WTC11 (cell line): ENCODE measurements at regions not wholly inside any gene's neighbourhood (a gene's known extent, or its start where the extent isn't known, plus 50 kb on each side); places are given as distances from the start of the nearest gene placed in this dataset.

Experiments used
- ATAC-seq: fragments of 200-7000 bp; cut with Tn5 transposase; 2 replicates; pipeline ENCODE4 v1.10.0; 2021; ENCODE audit warnings: mild to moderate bottlenecking, moderate library complexity
- CTCF ChIA-PET: fragments of 300-600 bp; sonication (Branson Sonifier 250); formaldehyde crosslinking; loops from one replicate; lab custom pipeline; 2021; ENCODE audit warnings: antibody characterized with exemption; lab: Charles Lee
- POLR2A ChIA-PET: fragments of 350-600 bp; sonication (Branson Sonifier 250); formaldehyde crosslinking; loops from one replicate; lab custom pipeline; 2021; ENCODE audit warnings: antibody characterized with exemption; lab: Charles Lee
- DNase-seq: peaks from one replicate; pipeline ENCODE4 v3.0.0; 2021; ENCODE audit warnings: low spot score
- H3K27ac Mint-ChIP-seq: 2 replicates; pipeline ENCODE4 v1.8.0; 2021; ENCODE audit warnings: mixed read lengths
- H3K27me3 Mint-ChIP-seq: 2 replicates; pipeline ENCODE4 v1.8.0; 2021; ENCODE audit warnings: low read depth, mild to moderate bottlenecking, moderate library complexity, mixed read lengths
- H3K36me3 Mint-ChIP-seq: 2 replicates; pipeline ENCODE4 v1.8.0; 2021; ENCODE audit warnings: mixed read lengths
- H3K4me1 Mint-ChIP-seq: 2 replicates; pipeline ENCODE4 v1.8.0; 2022; ENCODE audit warnings: mixed read lengths
- H3K4me3 Mint-ChIP-seq: 2 replicates; pipeline ENCODE4 v1.8.0; 2021; ENCODE audit warnings: mild to moderate bottlenecking, moderate library complexity, mixed read lengths
- H3K9me3 Mint-ChIP-seq: 2 replicates; pipeline ENCODE4 v1.8.0; 2021; ENCODE audit warnings: mixed read lengths
- ARID4B ChIP-seq: sonication (generic); formaldehyde crosslinking; IDR thresholded peaks from 2 replicates; pipeline ENCODE4 v1.8.0; 2023; ENCODE audit warnings: missing genetic modification reagents, mild to moderate bottlenecking, borderline replicate concordance
- CBFB ChIP-seq: sonication (generic); formaldehyde crosslinking; IDR thresholded peaks from 2 replicates; pipeline ENCODE4 v1.8.1; 2022; ENCODE audit warnings: mild to moderate bottlenecking, low read depth, missing genetic modification reagents
- CTCF ChIP-seq: fragments of 200-600 bp; IDR thresholded peaks from 2 replicates; pipeline ENCODE4 v1.8.0; 2022; ENCODE audit warnings: antibody characterized with exemption
- FOXJ3 ChIP-seq: sonication (generic); formaldehyde crosslinking; IDR thresholded peaks from 2 replicates; pipeline ENCODE4 v1.9.0; 2021; ENCODE audit warnings: missing genetic modification reagents, mild to moderate bottlenecking, borderline replicate concordance
- GABPB1 ChIP-seq: sonication (generic); formaldehyde crosslinking; IDR thresholded peaks from 2 replicates; pipeline ENCODE4 v1.8.1; 2023; ENCODE audit warnings: mild to moderate bottlenecking, missing genetic modification reagents
- GRHL2 ChIP-seq: fragments of 250-450 bp; sonication (Bioruptor Pico); IDR thresholded peaks from 2 replicates; pipeline ENCODE4 v1.8.0; 2022; ENCODE audit warnings: mild to moderate bottlenecking, moderate library complexity; ENCODE audit not compliant: insufficient replicate concordance, severe bottlenecking
- GTF2I ChIP-seq: fragments of 250-450 bp; sonication (Bioruptor Pico); conservative IDR thresholded peaks from 2 replicates; pipeline ENCODE4 v1.4.0; 2021; ENCODE audit warnings: mild to moderate bottlenecking
- IRF1 ChIP-seq: sonication (generic); formaldehyde crosslinking; IDR thresholded peaks from 2 replicates; pipeline ENCODE4 v1.8.0; 2023; ENCODE audit warnings: missing genetic modification reagents
- JUN ChIP-seq: sonication (generic); formaldehyde crosslinking; IDR thresholded peaks from 2 replicates; pipeline ENCODE4 v1.8.0; 2023; ENCODE audit warnings: mild to moderate bottlenecking, missing genetic modification reagents
- RELA ChIP-seq: sonication (generic); formaldehyde crosslinking; IDR thresholded peaks from 2 replicates; pipeline ENCODE4 v1.8.1; 2022; ENCODE audit warnings: missing genetic modification reagents, mild to moderate bottlenecking, borderline replicate concordance
- SMAD3 ChIP-seq: sonication (generic); formaldehyde crosslinking; IDR thresholded peaks from 2 replicates; pipeline ENCODE4 v1.8.0; 2022; ENCODE audit warnings: missing genetic modification reagents, mild to moderate bottlenecking, borderline replicate concordance
- SOX15 ChIP-seq: fragments of 250-450 bp; sonication (Bioruptor Pico); IDR thresholded peaks from 2 replicates; pipeline ENCODE4 v1.9.0; 2021; ENCODE audit warnings: mild to moderate bottlenecking
- SP1 ChIP-seq: sonication (generic); formaldehyde crosslinking; conservative IDR thresholded peaks from 2 replicates; pipeline ENCODE4 v1.8.1; 2022; ENCODE audit warnings: missing genetic modification reagents
- STAT6 ChIP-seq: sonication (generic); formaldehyde crosslinking; conservative IDR thresholded peaks from 2 replicates; pipeline ENCODE4 v1.8.1; 2023; ENCODE audit warnings: mild to moderate bottlenecking, low read depth, missing genetic modification reagents, moderate library complexity
- TCF7 ChIP-seq: sonication (generic); formaldehyde crosslinking; IDR thresholded peaks from 2 replicates; pipeline ENCODE4 v1.8.0; 2022; ENCODE audit warnings: mild to moderate bottlenecking, low read depth, missing genetic modification reagents, moderate library complexity
- USF1 ChIP-seq: sonication (generic); formaldehyde crosslinking; IDR thresholded peaks from 2 replicates; pipeline ENCODE4 v1.8.0; 2022; ENCODE audit warnings: mild to moderate bottlenecking, missing genetic modification reagents
- USF2 ChIP-seq: sonication (generic); formaldehyde crosslinking; IDR thresholded peaks from 2 replicates; pipeline ENCODE4 v1.8.1; 2023; ENCODE audit warnings: mild to moderate bottlenecking, missing genetic modification reagents, moderate library complexity
- ZMAT4 ChIP-seq: fragments of 250-450 bp; sonication (Bioruptor Pico); IDR thresholded peaks from 2 replicates; pipeline ENCODE4 v1.9.0; 2021; ENCODE audit warnings: mild to moderate bottlenecking

- no peaks in the 10 kb centered on the region for H3K27me3 Mint-ChIP-seq
- H3K4me3 Mint-ChIP-seq = no peak overlapping the region
- DNase-seq (no peak), ATAC-seq (no peak)
- H3K4me1 Mint-ChIP-seq = no peaks in the 10 kb centered on the region
- no peak for TF ChIP-seq FOXJ3 (CRISPR knock-in tag)
- TF ChIP-seq SP1 (CRISPR knock-in tag) = no peak
- no peak for TF ChIP-seq USF2 (CRISPR knock-in tag)
- H3K36me3 Mint-ChIP-seq = no peaks in the 10 kb centered on the region
- CTCF ChIA-PET = interaction anchor here (1.4 kb wide), 1 partner anchor 189 kb away, joined by 5 read pairs; no protein-coding TSS in a partner anchor
- H3K9me3 Mint-ChIP-seq = no peaks in the 10 kb centered on the region
- no peak overlapping the region for H3K27ac Mint-ChIP-seq
- POLR2A ChIA-PET = no interaction called here
Measured at GRCh38 chr2:136612079-136612478, 153.3 kb upstream of the THSD7B start.

- H3K4me1 Mint-ChIP-seq = no peaks in the 10 kb centered on the region
Measured at GRCh38 chr2:136611451-136611850, 153.9 kb upstream of the THSD7B start.

More at GRCh38 chr2:136611451-136611850, 153.9 kb upstream of the THSD7B start:
- Mint-ChIP-seq H3K9me3 (no peaks in the 10 kb centered on the region), H3K4me3 (no peak overlapping the region), H3K36me3 (no peaks in the 10 kb centered on the region), H3K27me3 (no peaks in the 10 kb centered on the region), H3K27ac (no peak overlapping the region)
- POLR2A ChIA-PET = no interaction called here
- no peak for DNase-seq
- ATAC-seq = no peak
- CTCF ChIA-PET = interaction anchor here (1.4 kb wide), 1 partner anchor 188 kb away, joined by 5 read pairs; no protein-coding TSS in a partner anchor
- TF ChIP-seq RELA (CRISPR knock-in tag) (no peak), ARID4B (CRISPR knock-in tag) (no peak), GRHL2 (CRISPR knock-in tag) (no peak), ZMAT4 (no peak), SMAD3 (no peak), STAT6 (CRISPR knock-in tag) (no peak), CBFB (CRISPR knock-in tag) (no peak), IRF1 (no peak), CTCF (no peak), TCF7 (CRISPR knock-in tag) (no peak), GTF2I (CRISPR knock-in tag) (no peak), GABPB1 (CRISPR knock-in tag) (no peak), SOX15 (no peak), USF1 (CRISPR knock-in tag) (no peak), JUN (CRISPR knock-in tag) (no peak)
